ENCODE measurements at regions not wholly inside any gene's neighbourhood (a gene's known extent, or its start where the extent isn't known, plus 50 kb on each side); places are given as distances from the start of the nearest gene placed in this dataset.
A peak's percentile ranks its signal among the peaks of the same experiment; 100 is the strongest.
"Not testable (repeated sequence)": the region's sequence is repeated elsewhere in the genome, so short reads cannot be mapped to it uniquely, and the experiment has no call there.

- DNase-seq (ENCODE audit: low read depth): no peak
Observed at GRCh38 chr16:10232757-10233156, 50.5 kb upstream of the GRIN2A start.

- no peak for DNase-seq (ENCODE audit: low read depth)
Observed at GRCh38 chr16:10239640-10240039, 57.4 kb upstream of the GRIN2A start.

- no peak for DNase-seq (ENCODE audit: low read depth)
Observed at GRCh38 chr16:10240854-10241613, 58.8 kb upstream of the GRIN2A start.

- DNase-seq (ENCODE audit: low read depth): no peak
Observed at GRCh38 chr16:10242097-10242496, 59.9 kb upstream of the GRIN2A start.

GRCh38 chr16:10242916-10243315 is 60.7 kb upstream of the GRIN2A start:
- DNase-seq (ENCODE audit: low read depth): no peak

GRCh38 chr16:10245002-10245401 is 62.8 kb upstream of the GRIN2A start:
- no peak for DNase-seq (ENCODE audit: low read depth)

GRCh38 chr16:10250137-10250828 is 68.1 kb upstream of the GRIN2A start:
- DNase-seq (ENCODE audit: low read depth): no peak

GRCh38 chr16:10252155-10252554 is 69.9 kb upstream of the GRIN2A start:
- DNase-seq (ENCODE audit: low read depth): no peak

- no peak for DNase-seq (ENCODE audit: low read depth)
Observed at GRCh38 chr16:10253409-10253808, 71.2 kb upstream of the GRIN2A start.

GRCh38 chr16:10255728-10256127 is 73.5 kb upstream of the GRIN2A start:
- no peak for DNase-seq (ENCODE audit: low read depth)

- DNase-seq (ENCODE audit: low read depth): peak; percentile 35
Observed at GRCh38 chr16:10256784-10257641, 74.8 kb upstream of the GRIN2A start.

GRCh38 chr16:10257642-10258251 is 75.5 kb upstream of the GRIN2A start:
- DNase-seq (ENCODE audit: low read depth): not testable (repeated sequence)

- DNase-seq (ENCODE audit: low read depth): not testable (repeated sequence)
Observed at GRCh38 chr16:10258930-10259603, 76.8 kb upstream of the GRIN2A start.

- DNase-seq (ENCODE audit: low read depth): no peak
Observed at GRCh38 chr16:10261077-10261476, 78.8 kb upstream of the GRIN2A start.

- not testable (repeated sequence) for DNase-seq (ENCODE audit: low read depth)
Observed at GRCh38 chr16:10261526-10261925, 79.3 kb upstream of the GRIN2A start.

GRCh38 chr16:10262377-10263132 is 80.3 kb upstream of the GRIN2A start:
- no peak for DNase-seq (ENCODE audit: low read depth)

GRCh38 chr16:10265770-10266615 is 83.8 kb upstream of the GRIN2A start:
- no peak for DNase-seq (ENCODE audit: low read depth)

GRCh38 chr16:10266809-10267208 is 84.6 kb upstream of the GRIN2A start:
- no peak for DNase-seq (ENCODE audit: low read depth)

- no peak for DNase-seq (ENCODE audit: low read depth)
Observed at GRCh38 chr16:10269632-10270031, 87.4 kb upstream of the GRIN2A start.

Measured in activated T-cell treated with anti-CD3 and anti-CD28 coated beads for 1 hour (primary cell).